ENCODE measurements at regions not wholly inside any gene's neighbourhood (a gene's known extent, or its start where the extent isn't known, plus 50 kb on each side); places are given as distances from the start of the nearest gene placed in this dataset.

GRCh38 chr14:101175731-101176534 lies 272.4 kb upstream of the RTL1 start:
- intact Hi-C loops (cut with DNase I; ENCODE audit: low total_unique reads): no loop called here
- TF ChIP-seq POLR2A (IDR thresholded peaks at IDR 0.05): no peak
- TF ChIP-seq CTCF (IDR thresholded peaks at IDR 0.05): no peak
- no peak for TF ChIP-seq POLR2AphosphoS5 (IDR thresholded peaks at IDR 0.05)
- no peak for TF ChIP-seq EP300 (IDR thresholded peaks at IDR 0.05)
- peaks cover 0 to 24% (median 21%) of the 10 kb centered on the region in 4 donors for H3K9me3 ChIP-seq
- H3K27me3 ChIP-seq: no peaks in the 10 kb centered on the region
- H3K4me1 ChIP-seq: no peaks in the 10 kb centered on the region
- 83 to 93% (median 84%) methylated on average over 6 to 13 of the region's 13 CpGs for WGBS, 5 donors
- DNase-seq: no peak
- H3K4me3 ChIP-seq: no peak overlapping the region
- no peaks in the 10 kb centered on the region for H3K36me3 ChIP-seq
- no peak overlapping the region for H3K27ac ChIP-seq

GRCh38 chr14:101176535-101177205 lies 273.1 kb upstream of the RTL1 start:
- intact Hi-C loops (cut with DNase I; ENCODE audit: low total_unique reads): no loop called here
- no peak overlapping the region for H3K4me3 ChIP-seq
- no peak for DNase-seq
- H3K4me1 ChIP-seq: no peaks in the 10 kb centered on the region
- peaks cover 0 to 4% (median 0%) of the 10 kb centered on the region in 3 donors for H3K27me3 ChIP-seq
- H3K9me3 ChIP-seq: peaks cover 0 to 31% (median 24%) of the 10 kb centered on the region in 4 donors
- 80 to 89% (median 83%) methylated on average over 10 to 16 of the region's 16 CpGs for WGBS, 5 donors
- TF ChIP-seq POLR2A (IDR thresholded peaks at IDR 0.05) (no peak), POLR2AphosphoS5 (IDR thresholded peaks at IDR 0.05) (no peak), EP300 (IDR thresholded peaks at IDR 0.05) (no peak), CTCF (IDR thresholded peaks at IDR 0.05) (no peak)
- H3K36me3 ChIP-seq: no peaks in the 10 kb centered on the region
- no peak overlapping the region for H3K27ac ChIP-seq

- intact Hi-C loops (cut with DNase I; ENCODE audit: low total_unique reads): no loop called here
- Histone ChIP-seq H3K4me3 (no peak overlapping the region), H3K27me3 (peaks cover 0 to 12% (median 0%) of the 10 kb centered on the region in 3 donors), H3K27ac (no peak overlapping the region), H3K36me3 (no peaks in the 10 kb centered on the region), H3K9me3 (peaks cover 0 to 39% (median 32%) of the 10 kb centered on the region in 4 donors), H3K4me1 (no peaks in the 10 kb centered on the region)
- WGBS, 5 donors: 67 to 79% (median 75%) methylated on average over 23 of the region's 23 CpGs
- peak in 1 of 2 donors; percentile 87 for DNase-seq
- TF ChIP-seq POLR2A (IDR thresholded peaks at IDR 0.05) (no peak), EP300 (IDR thresholded peaks at IDR 0.05) (no peak), POLR2AphosphoS5 (IDR thresholded peaks at IDR 0.05) (no peak), CTCF (IDR thresholded peaks at IDR 0.05) (no peak)
These were observed 273.9 kb upstream of the RTL1 start for GRCh38 chr14:101177301-101177971.
